ENCODE measurements at regions not wholly inside any gene's neighbourhood (a gene's known extent, or its start where the extent isn't known, plus 50 kb on each side); places are given as distances from the start of the nearest gene placed in this dataset.

DNA sequence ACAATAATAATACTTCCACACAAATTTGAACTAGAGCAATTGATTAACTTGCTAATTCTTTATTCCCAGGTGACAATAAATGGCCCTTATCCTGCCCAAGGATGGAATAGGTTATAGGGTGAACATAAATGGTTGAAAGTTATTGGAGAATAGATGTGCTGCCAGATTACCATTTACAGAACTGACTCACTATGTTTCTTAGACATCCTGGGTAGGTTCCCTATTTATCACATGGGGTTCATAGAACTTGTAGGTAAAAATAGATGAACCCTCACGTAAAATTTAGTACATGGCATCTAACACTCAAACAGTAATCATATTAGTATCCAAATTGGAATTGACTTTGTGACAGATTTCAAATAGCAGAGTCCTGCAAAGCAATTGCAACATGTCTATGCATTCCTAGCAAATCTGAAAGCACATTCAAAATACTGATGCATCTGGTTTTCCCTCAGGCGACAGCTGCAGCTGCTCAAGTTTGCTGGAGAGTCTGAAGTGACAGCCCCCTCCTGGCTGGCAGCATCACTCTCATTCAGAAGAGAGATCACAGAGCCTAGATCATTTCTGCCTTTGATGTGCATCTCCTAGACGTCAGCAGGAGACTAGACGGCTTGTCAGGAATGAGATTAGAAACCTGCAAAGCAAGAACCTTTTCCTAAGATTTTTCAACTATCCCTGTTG, 80.2 kb upstream of the RNF217 start:
- Histone ChIP-seq H3K4me1 (ENCODE audit: control insufficient read depth, insufficient read depth, low read length) (no peaks in the 10 kb centered on the region), H3K9ac (ENCODE audit: control insufficient read depth, insufficient read depth, low read length) (no peak overlapping the region), H3K36me3 (ENCODE audit: control insufficient read depth in 2 of 2, insufficient read depth in 2 of 2, low read length in 1 of 2) (no peaks in the 10 kb centered on the region), H2AFZ (ENCODE audit: control insufficient read depth, low read depth, low read length) (no peak overlapping the region), H3K27ac (ENCODE audit: control insufficient read depth, insufficient read depth) (no peak overlapping the region), H3K4me3 (no peak overlapping the region), H3K4me2 (ENCODE audit: control insufficient read depth, insufficient read depth) (no peak overlapping the region), H4K20me1 (ENCODE audit: control insufficient read depth, insufficient read depth) (no peaks in the 10 kb centered on the region), H3K9me3 (replicated peaks; ENCODE audit: control insufficient read depth, insufficient read depth, low read length) (no peaks in the 10 kb centered on the region), H3K79me2 (ENCODE audit: control insufficient read depth, insufficient read depth, low read length) (no peaks in the 10 kb centered on the region), H3K27me3 (replicated peaks in 1 of 2; ENCODE audit: control insufficient read depth in 2 of 2, insufficient read depth in 2 of 2, low read length in 1 of 2) (no peaks in the 10 kb centered on the region)
- intact Hi-C loops (cut with micrococcal nuclease; ENCODE audit: unreplicated experiment): no loop called here
- CTCF ChIA-PET: no interaction called here
- ATAC-seq (no peak), DNase-seq (ENCODE audit: low read depth, low spot score) (no peak), FAIRE-seq (no peak)
- WGBS (ENCODE audit: insufficient coverage, insufficient replicate concordance, low lambda C conversion rate, missing lambda C conversion rate): 0% methylated on average over 4 of the region's 4 CpGs
- in situ Hi-C loops (cut with MboI): loop anchor here (25.0 kb wide), 1 partner anchor 880 kb away; no protein-coding TSS in a partner anchor
- no peak for TF ChIP-seq PAX8 (IDR thresholded peaks at IDR 0.05)
- TF ChIP-seq, protein P1, sequence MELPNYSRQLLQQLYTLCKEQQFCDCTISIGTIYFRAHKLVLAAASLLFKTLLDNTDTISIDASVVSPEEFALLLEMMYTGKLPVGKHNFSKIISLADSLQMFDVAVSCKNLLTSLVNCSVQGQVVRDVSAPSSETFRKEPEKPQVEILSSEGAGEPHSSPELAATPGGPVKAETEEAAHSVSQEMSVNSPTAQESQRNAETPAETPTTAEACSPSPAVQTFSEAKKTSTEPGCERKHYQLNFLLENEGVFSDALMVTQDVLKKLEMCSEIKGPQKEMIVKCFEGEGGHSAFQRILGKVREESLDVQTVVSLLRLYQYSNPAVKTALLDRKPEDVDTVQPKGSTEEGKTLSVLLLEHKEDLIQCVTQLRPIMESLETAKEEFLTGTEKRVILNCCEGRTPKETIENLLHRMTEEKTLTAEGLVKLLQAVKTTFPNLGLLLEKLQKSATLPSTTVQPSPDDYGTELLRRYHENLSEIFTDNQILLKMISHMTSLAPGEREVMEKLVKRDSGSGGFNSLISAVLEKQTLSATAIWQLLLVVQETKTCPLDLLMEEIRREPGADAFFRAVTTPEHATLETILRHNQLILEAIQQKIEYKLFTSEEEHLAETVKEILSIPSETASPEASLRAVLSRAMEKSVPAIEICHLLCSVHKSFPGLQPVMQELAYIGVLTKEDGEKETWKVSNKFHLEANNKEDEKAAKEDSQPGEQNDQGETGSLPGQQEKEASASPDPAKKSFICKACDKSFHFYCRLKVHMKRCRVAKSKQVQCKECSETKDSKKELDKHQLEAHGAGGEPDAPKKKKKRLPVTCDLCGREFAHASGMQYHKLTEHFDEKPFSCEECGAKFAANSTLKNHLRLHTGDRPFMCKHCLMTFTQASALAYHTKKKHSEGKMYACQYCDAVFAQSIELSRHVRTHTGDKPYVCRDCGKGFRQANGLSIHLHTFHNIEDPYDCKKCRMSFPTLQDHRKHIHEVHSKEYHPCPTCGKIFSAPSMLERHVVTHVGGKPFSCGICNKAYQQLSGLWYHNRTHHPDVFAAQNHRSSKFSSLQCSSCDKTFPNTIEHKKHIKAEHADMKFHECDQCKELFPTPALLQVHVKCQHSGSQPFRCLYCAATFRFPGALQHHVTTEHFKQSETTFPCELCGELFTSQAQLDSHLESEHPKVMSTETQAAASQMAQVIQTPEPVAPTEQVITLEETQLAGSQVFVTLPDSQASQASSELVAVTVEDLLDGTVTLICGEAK (IDR thresholded peaks at IDR 0.05; ENCODE audit: borderline replicate concordance): no peak
- TF ChIP-seq FOXK2 (IDR thresholded peaks at IDR 0.05): no peak
- TF ChIP-seq NFYB (IDR thresholded peaks at IDR 0.05; ENCODE audit: insufficient read depth, low read depth, low read length): no peak
- TF ChIP-seq HDAC2 (IDR thresholded peaks at IDR 0.05): no peak
- TF ChIP-seq MTA2 (IDR thresholded peaks at IDR 0.05; ENCODE audit: low read depth): no peak
- TF ChIP-seq PAX5 (IDR thresholded peaks at IDR 0.05; ENCODE audit: borderline replicate concordance, low read depth, low read length): no peak
- no peak for TF ChIP-seq JUNB (IDR thresholded peaks at IDR 0.05)
- no peak for TF ChIP-seq ZSCAN29 (IDR thresholded peaks at IDR 0.05)
- TF ChIP-seq RCOR1 (conservative IDR thresholded peaks at IDR 0.05; ENCODE audit: low read depth, low read length): no peak
- SMC1A ChIA-PET (ENCODE audit: uncharacterized antibody, unreplicated experiment): no interaction called here
- BruUV-seq (replicated peaks): no TSS peak
- RAD21 ChIA-PET (ENCODE audit: unreplicated experiment): no interaction called here
- POLR2A ChIA-PET: no interaction called here

Measured in GM12878 (cell line).